ENCODE measurements at regions not wholly inside any gene's neighbourhood (a gene's known extent, or its start where the extent isn't known, plus 50 kb on each side); places are given as distances from the start of the nearest gene placed in this dataset.

DNA sequence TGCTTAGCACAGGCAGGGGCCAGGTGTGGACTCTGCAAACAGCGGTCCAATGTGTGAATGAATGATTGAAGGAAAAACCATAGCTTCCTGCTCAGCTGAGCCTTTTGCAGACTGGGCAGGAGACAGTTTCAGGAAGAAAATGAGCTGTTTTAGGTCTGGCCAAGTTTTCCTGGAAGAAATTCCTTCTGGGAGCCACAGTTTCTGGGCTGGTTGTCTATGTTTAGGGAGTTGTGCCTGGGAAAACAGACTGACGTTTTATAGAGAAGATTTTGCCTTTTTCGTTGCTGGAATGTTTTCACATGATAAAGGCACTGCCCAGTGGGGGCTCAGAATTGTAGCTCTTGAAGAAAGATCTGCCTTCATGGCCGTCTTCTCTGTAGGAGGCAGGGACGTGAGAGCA, 255.1 kb downstream of the CCSER2 start:
- Histone ChIP-seq H2AFZ (ENCODE audit: low read depth, low read length, severe bottlenecking) (no peak overlapping the region), H3K79me2 (ENCODE audit: insufficient read depth, low read length) (no peaks in the 10 kb centered on the region), H3K4me2 (ENCODE audit: low read depth, low read length, poor library complexity, severe bottlenecking) (no peak overlapping the region)

DNA sequence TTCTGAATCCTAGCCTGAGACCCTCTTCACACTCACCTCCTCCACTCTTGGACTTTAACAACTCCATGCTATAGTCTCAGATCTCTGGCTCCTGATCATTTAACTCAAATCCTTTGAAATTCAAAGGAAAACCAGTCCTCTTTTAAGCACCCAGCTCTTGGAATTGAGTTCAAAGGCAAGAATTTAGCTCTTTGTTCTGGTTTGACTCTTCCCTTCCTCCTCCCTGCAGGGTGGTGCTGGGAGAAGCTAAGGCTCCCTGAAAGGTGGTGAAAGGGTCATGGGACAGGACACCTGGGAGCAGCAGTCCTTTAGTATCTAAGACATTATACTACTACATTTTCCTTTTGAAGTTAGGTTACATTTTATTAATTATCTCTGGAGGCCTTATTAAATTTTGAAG, 259.4 kb downstream of the CCSER2 start:
- no peaks in the 10 kb centered on the region for H3K79me2 ChIP-seq (ENCODE audit: insufficient read depth, low read length)
- H3K27ac ChIP-seq (ENCODE audit: low read depth, low read length): no peak overlapping the region
- no peak overlapping the region for H3K4me3 ChIP-seq (ENCODE audit: insufficient read depth, low read length, poor library complexity, severe bottlenecking)
- no peak overlapping the region for H3K9ac ChIP-seq (ENCODE audit: low read length)
- H4K20me1 ChIP-seq (ENCODE audit: low read depth, low read length): no peaks in the 10 kb centered on the region
- H3K9me2 ChIP-seq (replicated peaks; ENCODE audit: insufficient read depth, low read length): no peaks in the 10 kb centered on the region
- no peaks in the 10 kb centered on the region for H3K27me3 ChIP-seq (ENCODE audit: low read length)
- TF ChIP-seq EZH2phosphoT487 (conservative IDR thresholded peaks at IDR 0.05; ENCODE audit: low read length): no peak
- TF ChIP-seq, protein P1, sequence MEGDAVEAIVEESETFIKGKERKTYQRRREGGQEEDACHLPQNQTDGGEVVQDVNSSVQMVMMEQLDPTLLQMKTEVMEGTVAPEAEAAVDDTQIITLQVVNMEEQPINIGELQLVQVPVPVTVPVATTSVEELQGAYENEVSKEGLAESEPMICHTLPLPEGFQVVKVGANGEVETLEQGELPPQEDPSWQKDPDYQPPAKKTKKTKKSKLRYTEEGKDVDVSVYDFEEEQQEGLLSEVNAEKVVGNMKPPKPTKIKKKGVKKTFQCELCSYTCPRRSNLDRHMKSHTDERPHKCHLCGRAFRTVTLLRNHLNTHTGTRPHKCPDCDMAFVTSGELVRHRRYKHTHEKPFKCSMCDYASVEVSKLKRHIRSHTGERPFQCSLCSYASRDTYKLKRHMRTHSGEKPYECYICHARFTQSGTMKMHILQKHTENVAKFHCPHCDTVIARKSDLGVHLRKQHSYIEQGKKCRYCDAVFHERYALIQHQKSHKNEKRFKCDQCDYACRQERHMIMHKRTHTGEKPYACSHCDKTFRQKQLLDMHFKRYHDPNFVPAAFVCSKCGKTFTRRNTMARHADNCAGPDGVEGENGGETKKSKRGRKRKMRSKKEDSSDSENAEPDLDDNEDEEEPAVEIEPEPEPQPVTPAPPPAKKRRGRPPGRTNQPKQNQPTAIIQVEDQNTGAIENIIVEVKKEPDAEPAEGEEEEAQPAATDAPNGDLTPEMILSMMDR (IDR thresholded peaks at IDR 0.05; ENCODE audit: insufficient read depth, low read length, poor library complexity, severe bottlenecking): no peak
- H3F3A ChIP-seq (ENCODE audit: insufficient read depth): no peaks in the 10 kb centered on the region
- no peaks in the 10 kb centered on the region for H3K9me3 ChIP-seq (ENCODE audit: insufficient read depth, low read length)
- H3K36me3 ChIP-seq (ENCODE audit: low read length): no peaks in the 10 kb centered on the region
- no peak overlapping the region for H2AFZ ChIP-seq (ENCODE audit: low read depth, low read length, severe bottlenecking)
- no peak overlapping the region for H3K4me2 ChIP-seq (ENCODE audit: low read depth, low read length, poor library complexity, severe bottlenecking)

More for the DNA sequence above, 255.1 kb downstream of the CCSER2 start:
- Histone ChIP-seq H3K9me3 (ENCODE audit: insufficient read depth, low read length) (no peaks in the 10 kb centered on the region), H3K27ac (ENCODE audit: low read depth, low read length) (no peak overlapping the region), H3K9me2 (replicated peaks; ENCODE audit: insufficient read depth, low read length) (no peaks in the 10 kb centered on the region), H3K27me3 (ENCODE audit: low read length) (no peaks in the 10 kb centered on the region), H4K20me1 (ENCODE audit: low read depth, low read length) (no peaks in the 10 kb centered on the region), H3K36me3 (ENCODE audit: low read length) (no peaks in the 10 kb centered on the region), H3K4me3 (ENCODE audit: insufficient read depth, low read length, poor library complexity, severe bottlenecking) (no peak overlapping the region), H3F3A (ENCODE audit: insufficient read depth) (no peaks in the 10 kb centered on the region), H3K9ac (ENCODE audit: low read length) (no peak overlapping the region)
- TF ChIP-seq EZH2phosphoT487 (conservative IDR thresholded peaks at IDR 0.05; ENCODE audit: low read length): no peak
- TF ChIP-seq, protein P1 (IDR thresholded peaks at IDR 0.05; ENCODE audit: insufficient read depth, low read length, poor library complexity, severe bottlenecking): no peak

DNA sequence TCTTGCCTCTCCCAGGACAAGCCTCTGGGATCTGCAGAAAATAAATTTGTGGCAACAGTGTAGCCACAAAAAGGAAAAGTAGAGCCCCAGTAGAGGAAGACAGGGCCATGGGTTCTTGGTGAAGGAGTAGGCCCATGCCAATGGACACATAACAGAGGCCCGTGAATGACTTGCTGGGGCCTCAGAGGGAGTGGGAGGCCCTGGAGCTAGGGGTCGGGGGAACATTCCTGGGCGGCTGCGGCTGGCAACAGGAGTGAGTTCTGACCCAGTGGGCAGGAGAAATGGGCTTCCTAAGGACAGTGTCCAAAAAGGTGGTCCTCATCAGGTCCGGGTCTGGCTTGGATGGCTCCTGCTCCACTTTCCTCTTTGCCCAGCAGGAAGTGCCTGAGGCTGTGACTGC, 260.0 kb downstream of the CCSER2 start:
- no peak overlapping the region for H3K9ac ChIP-seq (ENCODE audit: low read length)
- H2AFZ ChIP-seq (ENCODE audit: low read depth, low read length, severe bottlenecking): no peak overlapping the region
- no peaks in the 10 kb centered on the region for H4K20me1 ChIP-seq (ENCODE audit: low read depth, low read length)
- H3K4me2 ChIP-seq (ENCODE audit: low read depth, low read length, poor library complexity, severe bottlenecking): no peak overlapping the region
- H3K4me3 ChIP-seq (ENCODE audit: insufficient read depth, low read length, poor library complexity, severe bottlenecking): no peak overlapping the region
- H3K27me3 ChIP-seq (ENCODE audit: low read length): no peaks in the 10 kb centered on the region
- TF ChIP-seq, protein P1 (IDR thresholded peaks at IDR 0.05; ENCODE audit: insufficient read depth, low read length, poor library complexity, severe bottlenecking): no peak
- no peak for TF ChIP-seq EZH2phosphoT487 (conservative IDR thresholded peaks at IDR 0.05; ENCODE audit: low read length)
- no peaks in the 10 kb centered on the region for H3K9me3 ChIP-seq (ENCODE audit: insufficient read depth, low read length)
- H3F3A ChIP-seq (ENCODE audit: insufficient read depth): no peaks in the 10 kb centered on the region
- H3K79me2 ChIP-seq (ENCODE audit: insufficient read depth, low read length): no peaks in the 10 kb centered on the region
- no peaks in the 10 kb centered on the region for H3K9me2 ChIP-seq (replicated peaks; ENCODE audit: insufficient read depth, low read length)
- H3K36me3 ChIP-seq (ENCODE audit: low read length): no peaks in the 10 kb centered on the region
- H3K27ac ChIP-seq (ENCODE audit: low read depth, low read length): no peak overlapping the region
